ENCODE measurements at regions not wholly inside any gene's neighbourhood (a gene's known extent, or its start where the extent isn't known, plus 50 kb on each side); places are given as distances from the start of the nearest gene placed in this dataset.

DNA sequence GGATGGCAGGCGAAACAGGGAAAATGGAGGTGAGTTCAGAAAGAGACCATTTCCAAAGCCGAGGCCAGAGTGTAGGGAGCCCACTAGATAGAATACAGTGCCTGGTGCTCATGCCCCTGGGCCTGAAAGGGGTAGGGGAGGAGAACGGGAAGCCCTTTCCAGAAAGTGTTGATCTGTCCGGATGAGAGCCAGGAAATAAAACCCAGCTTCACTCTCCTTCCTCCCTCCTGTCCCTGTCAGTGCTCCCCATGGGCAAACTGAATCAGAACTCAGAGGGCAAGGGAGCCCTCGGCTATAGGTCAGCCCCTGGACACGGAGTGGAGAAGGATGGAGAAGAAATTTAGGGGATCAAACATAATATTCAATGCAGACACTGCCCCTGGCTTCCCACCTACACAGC is 57.7 kb upstream of the RPL38 start:
- H3K27ac ChIP-seq, result no peak overlapping the region
- no peaks in the 10 kb centered on the region for H3K27me3 ChIP-seq
- peaks cover 13% of the 10 kb centered on the region for H3K9me3 ChIP-seq (replicated peaks)
- H3K4me1 ChIP-seq, result no peaks in the 10 kb centered on the region
- no peaks in the 10 kb centered on the region for H3K36me3 ChIP-seq
- DNase-seq, result no peak
- no peak overlapping the region for H3K4me3 ChIP-seq

DNA sequence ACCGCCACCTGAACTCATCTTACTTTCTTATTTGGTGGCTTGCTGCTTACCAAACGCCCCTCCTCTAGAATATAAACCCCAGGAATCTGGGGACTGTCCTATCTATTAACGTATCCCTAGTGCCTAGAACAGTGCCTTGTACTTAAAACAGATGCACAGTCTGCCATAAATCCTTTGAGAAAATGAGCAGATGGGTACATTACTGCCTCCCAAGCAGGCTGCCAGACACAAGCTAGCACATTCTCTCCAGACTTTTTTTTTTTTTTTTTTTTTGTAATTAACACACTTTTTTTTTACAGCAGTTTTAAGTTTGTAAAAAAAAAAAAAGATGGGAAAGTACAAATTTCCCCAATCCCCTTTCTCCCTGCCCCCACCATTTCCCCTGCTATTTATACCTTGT is 57.3 kb upstream of the RPL38 start:
- no peaks in the 10 kb centered on the region for H3K4me1 ChIP-seq
- DNase-seq, result no peak
- peaks cover 13% of the 10 kb centered on the region for H3K9me3 ChIP-seq (replicated peaks)
- H3K27ac ChIP-seq, result no peak overlapping the region
- no peaks in the 10 kb centered on the region for H3K27me3 ChIP-seq
- H3K4me3 ChIP-seq, result no peak overlapping the region
- no peaks in the 10 kb centered on the region for H3K36me3 ChIP-seq

DNA sequence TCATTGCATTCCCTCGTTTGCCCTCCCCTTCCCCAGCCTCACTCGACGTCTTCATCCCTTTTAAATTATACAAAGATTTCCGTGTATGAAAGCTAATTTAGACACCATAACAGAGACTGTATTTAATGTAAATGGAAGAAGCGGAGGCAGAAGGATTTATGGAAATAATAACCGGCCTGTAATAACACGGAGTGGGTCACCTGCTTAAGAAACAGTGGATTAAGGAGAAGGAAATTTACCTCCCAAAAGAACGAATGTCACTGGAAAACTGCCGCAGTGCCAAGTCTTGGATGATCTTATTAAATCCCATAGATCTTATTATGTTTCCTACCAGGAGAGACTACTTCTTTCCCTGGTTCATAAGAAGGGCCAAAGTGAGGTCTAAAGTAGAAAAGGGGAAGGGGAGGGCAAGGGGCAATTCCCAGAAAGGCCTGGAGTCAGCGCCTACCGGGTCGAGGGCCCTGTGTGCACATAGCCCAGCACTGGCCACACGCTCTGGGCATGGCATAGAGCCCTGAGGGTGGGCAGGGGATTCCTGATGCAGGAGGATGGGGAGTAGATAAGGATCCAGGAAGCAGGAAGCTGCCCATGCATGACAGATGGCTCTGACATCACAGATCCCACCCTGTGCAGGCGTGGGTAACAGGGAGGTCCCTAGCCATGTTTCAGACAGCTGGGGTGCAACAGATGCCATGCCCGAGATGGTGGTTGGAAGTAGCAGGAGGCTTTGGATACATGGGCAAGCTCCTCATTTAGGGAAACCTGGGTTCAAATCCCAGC is 56.2 kb upstream of the RPL38 start:
- Histone ChIP-seq H3K27ac (no peak overlapping the region), H3K4me1 (no peaks in the 10 kb centered on the region), H3K4me3 (no peak overlapping the region), H3K9me3 (replicated peaks) (peaks cover 13% of the 10 kb centered on the region), H3K27me3 (no peaks in the 10 kb centered on the region), H3K36me3 (no peaks in the 10 kb centered on the region)
- DNase-seq, result peak in 1 of 2 experiments; percentile 17

DNA sequence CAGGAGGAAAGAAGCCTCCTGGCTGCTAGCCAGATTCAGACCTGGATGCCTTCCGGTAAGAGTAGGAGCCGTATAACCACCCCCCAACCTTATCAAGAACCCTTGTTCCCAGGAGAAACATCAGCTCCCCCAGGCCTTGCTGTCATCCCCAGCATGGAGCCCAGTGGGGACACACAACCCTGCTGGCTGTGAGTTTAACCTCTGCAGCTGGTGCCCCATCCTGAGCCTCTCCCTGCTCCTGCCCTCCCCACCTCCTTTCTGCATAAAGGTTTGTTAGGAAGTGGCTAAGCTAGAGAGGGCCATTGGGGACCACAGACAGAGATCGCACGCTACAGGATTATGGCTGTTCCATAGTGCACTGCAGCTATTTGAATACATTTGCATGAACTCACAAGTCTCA is 55.5 kb upstream of the RPL38 start:
- H3K27ac ChIP-seq, result no peak overlapping the region
- no peaks in the 10 kb centered on the region for H3K4me1 ChIP-seq

DNA sequence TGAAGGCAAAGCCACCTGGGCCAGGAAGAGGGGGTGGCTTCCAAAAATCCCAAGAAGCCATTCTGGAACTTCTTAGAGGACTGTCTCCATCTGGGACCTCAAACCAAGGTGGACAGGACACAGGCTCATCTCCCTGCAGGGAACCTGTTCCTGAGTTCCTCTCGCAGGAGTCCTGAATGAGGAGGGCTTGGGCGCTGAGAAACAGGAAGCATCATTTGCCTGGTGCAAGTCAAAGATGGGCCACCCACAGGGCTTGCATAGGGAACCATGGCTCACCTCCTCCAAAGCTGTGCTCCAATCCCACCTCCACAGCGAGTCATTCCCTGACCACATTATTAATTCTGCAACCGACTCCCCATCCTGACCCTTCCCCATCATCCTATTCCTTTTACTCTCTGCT is 55.0 kb upstream of the RPL38 start:
- no peak for DNase-seq
- Histone ChIP-seq H3K4me1 (no peaks in the 10 kb centered on the region), H3K36me3 (no peaks in the 10 kb centered on the region), H3K27ac (no peak overlapping the region), H3K4me3 (no peak overlapping the region), H3K27me3 (peaks cover 4% of the 10 kb centered on the region; the same call in 1 of the 2 replicates), H3K9me3 (replicated peaks) (peaks cover 3% of the 10 kb centered on the region)

More for the DNA sequence above, 55.5 kb upstream of the RPL38 start:
- Histone ChIP-seq H3K9me3 (replicated peaks) (peaks cover 7% of the 10 kb centered on the region), H3K36me3 (no peaks in the 10 kb centered on the region), H3K27me3 (peaks cover 4% of the 10 kb centered on the region; the same call in 1 of the 2 replicates), H3K4me3 (no peak overlapping the region)
- no peak for DNase-seq

DNA sequence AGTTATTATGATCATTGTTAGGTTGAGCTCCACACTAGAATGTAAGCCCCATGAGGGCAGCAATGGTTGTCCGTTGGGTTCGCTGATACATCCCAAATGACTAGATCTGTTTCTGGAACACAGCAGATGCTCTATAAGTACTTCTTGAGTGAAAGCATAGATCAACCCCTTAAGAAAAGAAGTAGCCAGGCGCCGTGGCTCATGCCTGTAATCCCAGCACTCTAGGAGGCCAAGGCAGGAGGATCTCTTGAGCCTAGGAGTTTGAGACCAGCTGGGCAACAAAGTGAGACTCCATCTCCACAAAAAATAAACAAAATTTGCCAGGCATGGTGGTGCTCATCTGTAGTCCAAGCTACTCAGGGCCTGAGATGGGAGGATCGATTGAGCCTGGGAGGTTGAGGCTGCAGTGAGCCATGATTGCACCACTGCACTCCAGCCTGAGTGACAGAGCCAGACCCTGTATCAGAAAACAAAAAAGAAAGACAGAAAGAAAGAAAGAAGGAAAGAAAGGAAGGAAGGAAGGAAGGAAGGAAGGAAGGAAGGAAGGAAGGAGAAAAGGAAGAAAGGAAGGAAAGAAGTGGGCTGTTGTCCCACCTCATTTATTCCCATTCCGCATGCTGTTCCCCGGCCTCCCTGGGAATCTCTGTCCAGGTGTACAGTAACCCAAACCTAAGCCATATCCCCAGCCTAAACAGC is 54.4 kb upstream of the RPL38 start:
- no peak for DNase-seq
- Histone ChIP-seq H3K4me1 (no peaks in the 10 kb centered on the region), H3K36me3 (no peaks in the 10 kb centered on the region), H3K4me3 (no peak overlapping the region), H3K27ac (no peak overlapping the region), H3K9me3 (replicated peaks) (no peaks in the 10 kb centered on the region; the same call in 1 of the 2 replicates), H3K27me3 (peaks cover 4% of the 10 kb centered on the region; the same call in 1 of the 2 replicates)

DNA sequence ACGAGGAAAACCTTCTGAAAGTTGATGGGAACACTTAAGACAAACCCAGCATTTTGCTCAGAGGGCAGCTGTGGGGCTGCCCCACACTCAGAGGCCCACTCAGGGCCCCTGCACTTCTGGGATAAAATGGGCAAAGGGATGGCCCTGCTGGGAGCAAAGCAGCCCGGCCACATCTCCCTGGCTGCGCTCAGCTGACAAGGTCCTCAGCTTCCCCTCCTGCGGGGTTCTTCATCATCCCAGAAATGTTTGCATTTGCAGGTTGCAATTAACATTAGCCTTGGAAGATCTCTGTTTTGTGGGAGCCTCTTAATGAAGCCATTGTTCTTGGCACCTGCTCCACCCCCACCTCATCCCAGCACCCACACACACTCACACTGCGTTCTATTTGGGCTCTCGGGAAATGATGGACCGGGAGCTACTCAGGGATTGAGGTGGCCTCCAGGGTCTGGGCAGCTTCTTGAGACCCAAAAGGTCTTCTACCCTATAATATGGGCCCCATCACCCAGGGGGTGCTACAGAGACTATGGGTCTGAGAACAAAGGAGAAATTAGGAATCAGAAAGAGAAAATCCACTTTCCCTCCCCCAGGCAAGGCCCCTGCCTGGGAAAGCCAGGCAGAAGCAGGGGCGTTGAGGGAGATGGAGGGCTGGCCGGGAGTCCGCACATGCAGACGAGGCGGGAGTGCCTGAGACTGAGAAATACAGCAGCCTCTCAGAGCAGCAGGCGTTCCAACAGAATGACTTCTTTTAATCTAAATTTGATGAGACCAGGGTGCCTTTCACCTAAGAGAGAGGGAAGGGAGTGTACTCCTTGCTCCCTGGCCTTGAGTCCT is 53.7 kb upstream of the RPL38 start:
- no peak overlapping the region for H3K4me3 ChIP-seq
- no peaks in the 10 kb centered on the region; the same call in 1 of the 2 replicates for H3K9me3 ChIP-seq (replicated peaks)
- peaks cover 4% of the 10 kb centered on the region; the same call in 1 of the 2 replicates for H3K27me3 ChIP-seq
- no peaks in the 10 kb centered on the region for H3K4me1 ChIP-seq
- H3K27ac ChIP-seq, result no peak overlapping the region
- no peak for DNase-seq
- H3K36me3 ChIP-seq, result no peaks in the 10 kb centered on the region

DNA sequence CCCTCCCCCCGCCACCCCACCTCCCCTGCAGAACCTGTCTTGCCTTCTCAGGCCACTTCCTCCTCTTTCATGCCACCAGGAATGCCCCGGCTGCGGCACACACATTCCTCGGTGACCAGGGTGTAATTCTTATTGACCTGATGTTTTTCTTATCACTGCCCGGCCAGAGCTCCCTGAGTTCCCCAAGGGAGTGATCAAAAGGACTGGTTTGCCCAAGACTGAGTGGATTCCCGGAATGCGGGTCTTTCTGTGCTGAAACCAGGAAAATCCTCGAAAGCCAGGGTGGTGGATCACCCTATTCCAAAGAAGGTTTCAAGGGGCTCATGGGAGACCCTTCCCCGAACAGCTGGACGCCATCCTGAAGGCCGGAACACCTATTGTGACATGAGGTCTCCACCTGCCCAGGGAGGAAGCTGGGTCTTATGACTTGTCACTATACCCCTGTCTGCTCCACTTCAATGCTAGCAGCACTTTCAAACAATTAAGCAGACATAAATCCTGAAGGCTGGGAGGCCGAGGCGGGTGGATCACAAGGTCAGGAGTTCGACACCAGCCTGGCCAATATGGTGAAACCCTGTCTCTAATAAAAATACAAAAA is 53.0 kb upstream of the RPL38 start:
- H3K9me3 ChIP-seq (replicated peaks), result no peaks in the 10 kb centered on the region
- no peaks in the 10 kb centered on the region for H3K4me1 ChIP-seq
- no peak for DNase-seq

DNA sequence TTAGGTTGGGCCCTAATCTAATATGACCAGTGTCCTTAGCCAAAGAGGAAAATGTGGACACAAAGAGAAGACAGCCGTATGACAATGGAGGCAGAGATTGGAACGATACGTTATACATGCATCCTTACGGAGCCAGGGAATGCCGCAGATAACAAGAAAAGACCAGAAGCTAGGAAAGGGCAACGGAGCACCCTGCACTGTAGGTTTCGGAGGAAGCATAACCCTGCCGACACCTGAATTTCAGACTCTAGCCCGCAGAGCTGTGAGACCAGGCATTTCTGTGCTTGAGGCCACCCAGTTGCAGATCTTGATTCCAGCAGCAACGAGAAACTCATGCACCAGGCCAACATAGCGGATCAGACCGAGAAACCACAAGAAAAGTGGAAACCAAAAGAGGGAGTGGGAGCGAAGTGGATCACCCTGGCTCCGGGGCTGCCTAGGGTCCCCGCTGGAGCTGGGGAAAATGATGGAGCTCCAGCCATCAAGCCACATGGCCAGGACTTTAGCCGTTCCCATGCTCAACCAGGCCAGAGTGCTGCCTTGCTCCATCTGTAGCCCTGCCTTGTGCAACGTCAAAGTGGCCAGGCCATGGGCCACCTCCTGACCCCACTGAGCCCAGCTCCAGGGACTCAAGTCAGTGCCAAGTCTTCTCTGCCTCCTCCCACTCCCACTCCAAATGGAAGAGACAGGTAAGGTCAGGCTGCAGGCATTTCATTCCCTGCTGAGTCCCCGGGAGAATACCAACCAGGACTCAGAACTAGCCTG is 51.7 kb upstream of the RPL38 start:
- DNase-seq, result no peak
- H3K27ac ChIP-seq, result no peak overlapping the region

More for the DNA sequence above, 53.0 kb upstream of the RPL38 start:
- H3K27me3 ChIP-seq, result peaks cover 4% of the 10 kb centered on the region; the same call in 1 of the 2 replicates
- no peak overlapping the region for H3K4me3 ChIP-seq
- H3K36me3 ChIP-seq, result no peaks in the 10 kb centered on the region
- no peak overlapping the region for H3K27ac ChIP-seq

DNA sequence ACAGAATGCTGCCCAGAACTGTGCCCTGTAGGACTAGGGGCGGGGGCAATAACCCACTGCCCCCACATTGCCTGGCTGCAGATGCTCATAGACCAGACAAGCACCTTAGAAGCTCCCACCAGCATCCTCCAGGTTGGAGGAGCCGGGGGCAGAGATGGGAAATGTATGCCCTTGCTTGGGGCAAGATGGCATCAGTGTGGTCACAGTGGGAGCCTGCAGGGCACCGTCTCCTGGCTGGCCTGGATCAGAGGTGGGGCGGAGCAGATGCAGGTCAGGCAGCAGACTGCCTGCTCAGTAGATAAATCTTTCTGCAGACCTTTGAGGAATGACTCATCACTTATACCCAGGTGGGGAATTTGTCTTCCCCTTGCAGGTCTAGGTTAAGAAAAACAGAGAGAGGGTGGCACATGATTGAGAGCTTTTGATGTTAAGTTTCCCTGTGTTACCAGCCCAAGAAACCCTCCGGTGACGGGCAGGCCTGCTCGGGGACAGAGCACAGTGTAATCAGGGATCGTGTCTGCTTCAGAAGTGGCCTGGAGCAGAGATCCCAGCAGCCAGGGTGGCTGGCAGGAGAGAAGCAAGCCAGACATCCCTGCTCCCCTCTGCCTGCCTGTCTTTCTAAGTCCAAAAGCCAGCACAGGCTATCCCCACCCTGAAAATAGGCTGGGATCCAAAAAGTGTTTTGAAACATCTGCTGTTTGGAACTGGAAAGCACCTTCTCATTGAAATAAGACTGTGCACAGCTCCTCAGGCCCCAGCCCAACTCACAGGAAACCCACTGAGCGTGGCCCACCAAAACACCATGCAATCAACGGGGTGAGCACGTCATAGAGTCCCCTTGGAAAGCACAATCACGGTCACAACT is 50.7 kb upstream of the RPL38 start:
- Histone ChIP-seq H3K27ac (no peak overlapping the region), H3K9me3 (replicated peaks) (no peaks in the 10 kb centered on the region), H3K36me3 (no peaks in the 10 kb centered on the region), H3K4me3 (no peak overlapping the region), H3K27me3 (peaks cover 4% of the 10 kb centered on the region; the same call in 1 of the 2 replicates), H3K4me1 (no peaks in the 10 kb centered on the region)
- no peak for DNase-seq

More for the DNA sequence above, 51.7 kb upstream of the RPL38 start:
- H3K4me1 ChIP-seq, result no peaks in the 10 kb centered on the region
- no peaks in the 10 kb centered on the region for H3K9me3 ChIP-seq (replicated peaks)
- no peak overlapping the region for H3K4me3 ChIP-seq
- H3K27me3 ChIP-seq, result peaks cover 4% of the 10 kb centered on the region; the same call in 1 of the 2 replicates
- H3K36me3 ChIP-seq, result no peaks in the 10 kb centered on the region

DNA sequence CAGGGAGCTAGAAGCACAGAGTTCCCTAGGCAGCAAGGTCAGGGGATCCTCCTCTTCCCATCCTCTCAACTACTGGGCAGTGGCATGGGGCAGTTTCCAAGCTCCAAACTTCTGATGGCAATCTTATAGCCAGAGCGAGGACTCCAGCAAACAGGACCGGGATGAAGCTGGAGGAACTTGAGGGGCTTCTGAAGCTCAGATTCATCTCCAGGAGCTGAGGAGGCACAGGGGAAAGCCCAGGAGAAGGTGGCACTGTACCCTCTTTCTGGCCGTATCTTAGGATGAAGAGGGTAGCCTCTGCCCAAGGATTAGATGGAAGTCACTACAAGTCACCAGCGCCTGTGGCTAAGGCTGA is 50.0 kb upstream of the RPL38 start:
- H3K27me3 ChIP-seq, result peaks cover 4% of the 10 kb centered on the region; the same call in 1 of the 2 replicates
- H3K4me1 ChIP-seq, result no peaks in the 10 kb centered on the region
- no peaks in the 10 kb centered on the region for H3K36me3 ChIP-seq
- no peak overlapping the region for H3K4me3 ChIP-seq
- no peak for DNase-seq
- H3K27ac ChIP-seq, result no peak overlapping the region
- H3K9me3 ChIP-seq (replicated peaks), result no peaks in the 10 kb centered on the region

Measured in SJCRH30 (cell line).